ENCODE measurements at regions not wholly inside any gene's neighbourhood (a gene's known extent, or its start where the extent isn't known, plus 50 kb on each side); places are given as distances from the start of the nearest gene placed in this dataset.

- POLR2A ChIA-PET = no interaction called here
- CTCF ChIA-PET = interaction anchor here (0.6 kb wide), 1 partner anchor 68 kb away, joined by 3 read pairs; no protein-coding TSS in a partner anchor
- DNase-seq (ENCODE audit: extremely low spot score) = no peak
- TF ChIP-seq CTBP1 (IDR thresholded peaks at IDR 0.05; ENCODE audit: borderline replicate concordance) = no peak
Measured at GRCh38 chr4:157634057-157634456, 413.5 kb downstream of the GRIA2 start.

- CTCF ChIA-PET = interaction anchor here (0.6 kb wide), 2 partner anchors 36 to 87 kb away, joined by 3 read pairs; no protein-coding TSS in a partner anchor
- no peak for DNase-seq (ENCODE audit: extremely low spot score)
- POLR2A ChIA-PET = no interaction called here
- TF ChIP-seq L3MBTL2 (conservative IDR thresholded peaks at IDR 0.05) (no peak), CTBP1 (IDR thresholded peaks at IDR 0.05; ENCODE audit: borderline replicate concordance) (no peak), HDGF (IDR thresholded peaks at IDR 0.05; ENCODE audit: borderline replicate concordance) (no peak), ZNF384 (IDR thresholded peaks at IDR 0.05) (no peak), SP1 (IDR thresholded peaks at IDR 0.05) (no peak), TARDBP (IDR thresholded peaks at IDR 0.05) (no peak), FOXA1 (IDR thresholded peaks at IDR 0.05) (no peak), PKNOX1 (IDR thresholded peaks at IDR 0.05) (no peak), NFRKB (IDR thresholded peaks at IDR 0.05) (no peak), ELF4 (IDR thresholded peaks at IDR 0.05) (no peak), FOXK2 (IDR thresholded peaks at IDR 0.05) (no peak), BHLHE40 (IDR thresholded peaks at IDR 0.05; ENCODE audit: borderline replicate concordance) (no peak)
Measured at GRCh38 chr4:157616741-157617472, 396.4 kb downstream of the GRIA2 start.

- TF ChIP-seq ZNF384 (IDR thresholded peaks at IDR 0.05) (no peak), SP1 (IDR thresholded peaks at IDR 0.05) (no peak), FOXK2 (IDR thresholded peaks at IDR 0.05) (no peak)
- CTCF ChIA-PET = no interaction called here
- POLR2A ChIA-PET = no interaction called here
- no peak for DNase-seq (ENCODE audit: extremely low spot score)
Measured at GRCh38 chr4:157607996-157608395, 387.5 kb downstream of the GRIA2 start.

GRCh38 chr4:157600583-157600982, 380.1 kb downstream of the GRIA2 start:
- TF ChIP-seq PKNOX1 (IDR thresholded peaks at IDR 0.05) = no peak
- no peak for TF ChIP-seq NFRKB (IDR thresholded peaks at IDR 0.05)
- no peak for TF ChIP-seq FOXA1 (IDR thresholded peaks at IDR 0.05)
- no peak for TF ChIP-seq ZNF384 (IDR thresholded peaks at IDR 0.05)
- no peak for TF ChIP-seq L3MBTL2 (conservative IDR thresholded peaks at IDR 0.05)
- no peak for TF ChIP-seq ARNT (IDR thresholded peaks at IDR 0.05)
- no peak for TF ChIP-seq HDGF (IDR thresholded peaks at IDR 0.05; ENCODE audit: borderline replicate concordance)
- TF ChIP-seq TARDBP (IDR thresholded peaks at IDR 0.05) = no peak
- TF ChIP-seq SP1 (IDR thresholded peaks at IDR 0.05) = no peak
- no peak for TF ChIP-seq FOXK2 (IDR thresholded peaks at IDR 0.05)
- no peak for TF ChIP-seq FOXM1 (IDR thresholded peaks at IDR 0.05; ENCODE audit: borderline replicate concordance)
- TF ChIP-seq SUZ12 (IDR thresholded peaks at IDR 0.05) = no peak
- no peak for TF ChIP-seq BHLHE40 (IDR thresholded peaks at IDR 0.05; ENCODE audit: borderline replicate concordance)
- TF ChIP-seq LEF1 (IDR thresholded peaks at IDR 0.05; ENCODE audit: borderline replicate concordance) = no peak
- no peak for TF ChIP-seq CTBP1 (IDR thresholded peaks at IDR 0.05; ENCODE audit: borderline replicate concordance)
- no peak for TF ChIP-seq ELF4 (IDR thresholded peaks at IDR 0.05)
- CTCF ChIA-PET = no interaction called here
- POLR2A ChIA-PET = no interaction called here
- no peak for DNase-seq (ENCODE audit: extremely low spot score)

GRCh38 chr4:157591245-157591644, 370.7 kb downstream of the GRIA2 start:
- TF ChIP-seq TARDBP (IDR thresholded peaks at IDR 0.05) = no peak
- TF ChIP-seq NFRKB (IDR thresholded peaks at IDR 0.05) = no peak
- TF ChIP-seq SUZ12 (IDR thresholded peaks at IDR 0.05) = no peak
- TF ChIP-seq ELF4 (IDR thresholded peaks at IDR 0.05) = no peak
- TF ChIP-seq FOXM1 (IDR thresholded peaks at IDR 0.05; ENCODE audit: borderline replicate concordance) = no peak
- no peak for TF ChIP-seq FOXA1 (IDR thresholded peaks at IDR 0.05)
- no peak for TF ChIP-seq CTBP1 (IDR thresholded peaks at IDR 0.05; ENCODE audit: borderline replicate concordance)
- no peak for TF ChIP-seq HDGF (IDR thresholded peaks at IDR 0.05; ENCODE audit: borderline replicate concordance)
- TF ChIP-seq SP1 (IDR thresholded peaks at IDR 0.05) = no peak
- TF ChIP-seq L3MBTL2 (conservative IDR thresholded peaks at IDR 0.05) = no peak
- ChIA-PET POLR2A (no interaction called here), CTCF (no interaction called here)
- no peak for DNase-seq (ENCODE audit: extremely low spot score)

- CTCF ChIA-PET = no interaction called here
- TF ChIP-seq FOXM1 (IDR thresholded peaks at IDR 0.05; ENCODE audit: borderline replicate concordance) (no peak), SP1 (IDR thresholded peaks at IDR 0.05) (no peak), LEF1 (IDR thresholded peaks at IDR 0.05; ENCODE audit: borderline replicate concordance) (no peak), SUZ12 (IDR thresholded peaks at IDR 0.05) (no peak), L3MBTL2 (conservative IDR thresholded peaks at IDR 0.05) (no peak), ELF4 (IDR thresholded peaks at IDR 0.05) (no peak), CTBP1 (IDR thresholded peaks at IDR 0.05; ENCODE audit: borderline replicate concordance) (no peak)
- DNase-seq (ENCODE audit: extremely low spot score) = no peak
- POLR2A ChIA-PET = no interaction called here
Measured at GRCh38 chr4:157590679-157591078, 370.2 kb downstream of the GRIA2 start.

- ChIA-PET CTCF (no interaction called here), POLR2A (no interaction called here)
- TF ChIP-seq PKNOX1 (IDR thresholded peaks at IDR 0.05) (no peak), ELF4 (IDR thresholded peaks at IDR 0.05) (peak; percentile 78), SUZ12 (IDR thresholded peaks at IDR 0.05) (no peak)
- DNase-seq (ENCODE audit: extremely low spot score) = no peak
Measured at GRCh38 chr4:157587681-157588423, 367.3 kb downstream of the GRIA2 start.
